H1 (cell line): ENCODE measurements at regions not wholly inside any gene's neighbourhood (a gene's known extent, or its start where the extent isn't known, plus 50 kb on each side); places are given as distances from the start of the nearest gene placed in this dataset.

ENCODE experiments used
- CTCF ChIA-PET: fragments of 300-600 bp; sonication (Branson Sonifier 250); formaldehyde crosslinking; loops from one replicate; lab custom pipeline; 2021; ENCODE audit not compliant: partially characterized antibody; lab: Charles Lee
- POLR2A ChIA-PET: fragments of 300-600 bp; sonication (Branson Sonifier 250); formaldehyde crosslinking; loops from one replicate; lab custom pipeline; 2021; ENCODE audit warnings: inconsistent platforms; ENCODE audit not compliant: partially characterized antibody; lab: Charles Lee
- DNase-seq, 2 experiments: peaks; one replicate each; pipeline versions ENCODE4 v3.0.0 to v3.0.0-alpha.2; 2010 to 2022; ENCODE audit warnings: low spot score in 2 of 2, low read depth in 1 of 2, mixed read lengths in 1 of 2
- FAIRE-seq: peaks from 2 replicates; lab custom pipeline; 2011; peaks lifted over from hg19 to GRCh38; lab: Jason Lieb, UNC
- H2AFZ ChIP-seq: 2 replicates; pipeline ENCODE4 v1.8.1; 2012; ENCODE audit warnings: low read length, inconsistent platforms
- H2AK5ac ChIP-seq: 2 replicates; pipeline ENCODE4 v1.6.1; 2013; ENCODE audit warnings: low read depth, low read length
- H2BK120ac ChIP-seq: replicated peaks from 2 replicates; pipeline ENCODE3; 2013; ENCODE audit warnings: low read depth, low read length, inconsistent platforms
- H2BK12ac ChIP-seq: 2 replicates; pipeline ENCODE4 v1.6.1; 2013; ENCODE audit warnings: low read depth, low read length
- H2BK15ac ChIP-seq: 2 replicates; pipeline ENCODE4 v1.6.1; 2013; ENCODE audit warnings: low read length
- H2BK20ac ChIP-seq: 2 replicates; pipeline ENCODE4 v1.6.1; 2013; ENCODE audit warnings: low read length
- H2BK5ac ChIP-seq: 2 replicates; pipeline ENCODE4 v1.6.1; 2013; ENCODE audit warnings: low read depth, low read length
- H3K14ac ChIP-seq: 2 replicates; pipeline ENCODE4 v1.6.1; 2013; ENCODE audit warnings: inconsistent platforms; ENCODE audit not compliant: insufficient read length
- H3K18ac ChIP-seq: 2 replicates; pipeline ENCODE4 v1.6.1; 2013; ENCODE audit warnings: low read length; ENCODE audit errors: extremely low read depth
- H3K23ac ChIP-seq: 2 replicates; pipeline ENCODE4 v1.6.1; 2013; ENCODE audit warnings: inconsistent platforms; ENCODE audit not compliant: insufficient read length
- H3K23me2 ChIP-seq: 2 replicates; pipeline ENCODE4 v1.6.1; 2013; ENCODE audit warnings: low read depth, low read length
- H3K27ac ChIP-seq: 2 replicates; pipeline ENCODE4 v1.6.1; 2011; ENCODE audit warnings: low read depth, low read length, inconsistent platforms
- H3K27me3 ChIP-seq, 4 experiments: replicated peaks in 1 of 4; 1 replicate in 1 of 4; 2 replicates in 3 of 4; pipeline versions ENCODE4 v1.6.1 to v1.8.1; 2011 to 2013; ENCODE audit warnings: low read length in 3 of 4, mild to moderate bottlenecking in 3 of 4, inconsistent platforms in 2 of 4, mixed read lengths in 2 of 4, moderate library complexity in 1 of 4; ENCODE audit not compliant: control insufficient read depth in 3 of 4, insufficient read depth in 3 of 4; ENCODE audit errors: extremely low read depth in 1 of 4
- H3K36me3 ChIP-seq, 4 experiments: 2 replicates each; pipeline versions ENCODE4 v1.6.1 to v1.8.1; 2011 to 2013; ENCODE audit warnings: mild to moderate bottlenecking in 4 of 4, low read length in 3 of 4, moderate library complexity in 2 of 4, control low read depth in 1 of 4, inconsistent platforms in 1 of 4; ENCODE audit not compliant: insufficient read depth in 4 of 4, control insufficient read depth in 2 of 4
- H3K4ac ChIP-seq: replicated peaks from 2 replicates; pipeline ENCODE3; 2013; ENCODE audit warnings: low read length, low read depth, mixed read lengths, inconsistent platforms; ENCODE audit not compliant: insufficient read length
- H3K4me1 ChIP-seq, 4 experiments: replicated peaks in 1 of 4; 1 replicate in 1 of 4; 2 replicates in 3 of 4; pipeline versions ENCODE4 v1.6.1 to v1.8.1; 2011 to 2013; ENCODE audit warnings: low read length in 3 of 4, inconsistent platforms in 2 of 4, mixed read lengths in 1 of 4; ENCODE audit not compliant: insufficient read depth in 4 of 4, control insufficient read depth in 3 of 4
- H3K4me2 ChIP-seq, 2 experiments: 2 replicates each; pipeline versions ENCODE4 v1.6.1 to v1.8.1; 2011 to 2013; ENCODE audit warnings: low read depth in 2 of 2, low read length in 2 of 2, control low read depth in 1 of 2, inconsistent platforms in 1 of 2, mild to moderate bottlenecking in 1 of 2; ENCODE audit not compliant: insufficient read depth in 1 of 2
- H3K4me3 ChIP-seq, 4 experiments: fragments of 200-600, 300-600 bp in 1 of 4; sonication (generic), shearing (Covaris generic), sonication (Bioruptor Twin) in 1 of 4; 2 replicates each; pipeline versions ENCODE4 v1.5.1 to v1.8.1; 2011 to 2016; ENCODE audit warnings: low read length in 4 of 4, low read depth in 3 of 4, control low read depth in 2 of 4, inconsistent platforms in 2 of 4, mild to moderate bottlenecking in 2 of 4, mixed read lengths in 1 of 4, moderate library complexity in 1 of 4; ENCODE audit not compliant: insufficient read depth in 2 of 4; ENCODE audit errors: extremely low read depth in 1 of 4
- H3K56ac ChIP-seq: replicated peaks from 2 replicates; pipeline ENCODE3; 2013; ENCODE audit warnings: low read depth, mild to moderate bottlenecking, mixed read lengths, low read length, inconsistent platforms; ENCODE audit not compliant: insufficient read length
- H3K79me1 ChIP-seq: 2 replicates; pipeline ENCODE4 v1.6.1; 2013; ENCODE audit warnings: low read depth, low read length, control low read depth
- H3K79me2 ChIP-seq, 2 experiments: 2 replicates each; pipeline versions ENCODE4 v1.6.1 to v1.8.1; 2012 to 2013; ENCODE audit warnings: low read length in 2 of 2, mild to moderate bottlenecking in 2 of 2, inconsistent platforms in 1 of 2; ENCODE audit not compliant: insufficient read depth in 2 of 2, control insufficient read depth in 1 of 2
- H3K9ac ChIP-seq, 4 experiments: replicated peaks in 1 of 4; 1 replicate in 1 of 4; 2 replicates in 3 of 4; pipeline versions ENCODE4 v1.6.1 to v1.8.1; 2011 to 2013; ENCODE audit warnings: low read depth in 3 of 4, low read length in 3 of 4, control low read depth in 2 of 4, mild to moderate bottlenecking in 2 of 4, moderate library complexity in 2 of 4, inconsistent platforms in 1 of 4; ENCODE audit errors: extremely low read depth in 1 of 4
- H3K9me3 ChIP-seq, 2 experiments: 2 replicates each; pipeline versions ENCODE4 v1.6.1 to v1.8.1; 2012 to 2013; ENCODE audit warnings: mild to moderate bottlenecking in 2 of 2, moderate library complexity in 2 of 2, control low read depth in 1 of 2, inconsistent platforms in 1 of 2, low read depth in 1 of 2, low read length in 1 of 2, mixed read lengths in 1 of 2; ENCODE audit not compliant: insufficient read depth in 2 of 2
- H4K20me1 ChIP-seq, 2 experiments: replicated peaks in 1 of 2; 2 replicates each; pipeline versions ENCODE3 to v1.8.1; 2011 to 2013; ENCODE audit warnings: inconsistent platforms in 2 of 2, low read length in 2 of 2, mild to moderate bottlenecking in 1 of 2; ENCODE audit not compliant: insufficient read depth in 2 of 2, control insufficient read depth in 1 of 2
- H4K5ac ChIP-seq: 2 replicates; pipeline ENCODE4 v1.6.1; 2013; ENCODE audit warnings: low read length, low read depth, mixed read lengths, inconsistent platforms; ENCODE audit not compliant: insufficient read length
- H4K8ac ChIP-seq: 2 replicates; pipeline ENCODE4 v1.8.0; 2013; ENCODE audit warnings: mild to moderate bottlenecking, moderate library complexity, low read length, inconsistent platforms; ENCODE audit not compliant: insufficient read depth; ENCODE audit errors: extremely low read depth
- H4K91ac ChIP-seq: replicated peaks from 2 replicates; pipeline ENCODE3; 2013; ENCODE audit warnings: low read length, mixed read lengths, inconsistent platforms; ENCODE audit not compliant: insufficient read length
- BACH1 ChIP-seq: IDR thresholded peaks from 2 replicates; pipeline ENCODE4 v1.6.1; 2012; ENCODE audit warnings: low read length, improper control_type of control experiment
- BRCA1 ChIP-seq: IDR thresholded peaks from 2 replicates; pipeline ENCODE4 v1.6.1; 2012; ENCODE audit warnings: low read depth, low read length, improper control_type of control experiment
- EGR1 ChIP-seq: IDR thresholded peaks from 2 replicates; pipeline ENCODE4 v1.6.1; 2011; ENCODE audit warnings: low read depth, low read length, borderline replicate concordance
- KDM1A ChIP-seq: fragments of 200-600, 300-600 bp; sonication (generic); IDR thresholded peaks from 2 replicates; pipeline ENCODE4 v1.7.1; 2016; ENCODE audit warnings: mild to moderate bottlenecking, low read length, borderline replicate concordance
- NRF1 ChIP-seq: IDR thresholded peaks from 2 replicates; pipeline ENCODE4 v1.6.1; 2011; ENCODE audit warnings: mild to moderate bottlenecking, low read depth, low read length, improper control_type of control experiment
- POU5F1 ChIP-seq: IDR thresholded peaks from 2 replicates; pipeline ENCODE4 v1.6.1; 2011; ENCODE audit warnings: low read depth, mild to moderate bottlenecking, low read length, moderate library complexity
- RNF2 ChIP-seq: fragments of 200-900, 300-1000 bp; sonication (generic); IDR thresholded peaks from 2 replicates; pipeline ENCODE4 v1.7.1; 2016; ENCODE audit warnings: borderline replicate concordance, low read depth, mild to moderate bottlenecking, antibody characterized with exemption, low read length; ENCODE audit not compliant: poor library complexity, severe bottlenecking; ENCODE audit errors: missing control alignments
- SP2 ChIP-seq: IDR thresholded peaks from 2 replicates; pipeline ENCODE4 v1.6.1; 2012; ENCODE audit warnings: mild to moderate bottlenecking, low read length, inconsistent platforms
- SP4 ChIP-seq: IDR thresholded peaks from 2 replicates; pipeline ENCODE4 v1.6.1; 2012; ENCODE audit warnings: low read length, inconsistent platforms
- TAF7 ChIP-seq: optimal IDR thresholded peaks from 2 replicates; pipeline ENCODE3; 2011; ENCODE audit warnings: low read depth, mild to moderate bottlenecking, inconsistent platforms, low read length, moderate library complexity, borderline replicate concordance
- WGBS, 2 experiments: shearing (Covaris generic) in 1 of 2; methylation state at CpG; one replicate each; pipeline versions ENCODE4 v1.1.6 to v1.1.7; 2013 to 2015; ENCODE audit warnings: low lambda C conversion rate in 2 of 2, mixed read lengths in 2 of 2, inconsistent platforms in 1 of 2, low coverage in 1 of 2, missing lambda C conversion rate in 1 of 2; ENCODE audit not compliant: insufficient replicate concordance in 2 of 2, insufficient coverage in 1 of 2, insufficient read length in 1 of 2; ENCODE audit errors: extremely low coverage in 1 of 2, missing lambda C conversion rate in 1 of 2; 5-methylcytosine and 5-hydroxymethylcytosine counted together
- TF ChIP-seq, protein P1 (sequence below), 3 experiments: IDR thresholded peaks; 1 replicate in 2 of 3; 2 replicates in 1 of 3; pipeline versions ENCODE4 v1.5.1 to v1.6.1; 2011; ENCODE audit warnings: low read length in 3 of 3, mild to moderate bottlenecking in 3 of 3, inconsistent platforms in 2 of 3, low read depth in 1 of 3, moderate library complexity in 1 of 3; ENCODE audit not compliant: insufficient read depth in 1 of 3; ENCODE audit errors: control extremely low read depth in 1 of 3

GRCh38 chr9:75636427-75637045, 253.9 kb upstream of the PCSK5 start:
- no peaks in the 10 kb centered on the region for H3K23me2 ChIP-seq
- no peak overlapping the region for H3K23ac ChIP-seq
- H2AFZ ChIP-seq = no peak overlapping the region
- FAIRE-seq (no peak), DNase-seq (no peak)
- H3K36me3 ChIP-seq = no peaks in the 10 kb centered on the region
- H2BK15ac ChIP-seq = no peak overlapping the region
- H3K14ac ChIP-seq = no peak overlapping the region
- H3K18ac ChIP-seq = no peak overlapping the region
- no peak overlapping the region for H2BK5ac ChIP-seq
- H3K9me3 ChIP-seq = no peaks in the 10 kb centered on the region
- no peaks in the 10 kb centered on the region for H4K20me1 ChIP-seq
- no peak overlapping the region for H3K4me3 ChIP-seq
- H2AK5ac ChIP-seq = no peak overlapping the region
- no peak overlapping the region for H4K5ac ChIP-seq
- no peak overlapping the region for H2BK12ac ChIP-seq
- ChIA-PET POLR2A (no interaction called here), CTCF (interaction anchor here (1.0 kb wide), 2 partner anchors 9 to 219 kb away, joined by 3 read pairs; no protein-coding TSS in a partner anchor)
- H3K27ac ChIP-seq = no peak overlapping the region
- no peaks in the 10 kb centered on the region for H3K27me3 ChIP-seq
- no peak overlapping the region for H2BK20ac ChIP-seq
- no peaks in the 10 kb centered on the region for H3K79me1 ChIP-seq
- no peak overlapping the region for H4K91ac ChIP-seq
- H3K4ac ChIP-seq = no peak overlapping the region
- H3K79me2 ChIP-seq = no peaks in the 10 kb centered on the region
- peaks cover 0 to 4% (median 0%) of the 10 kb centered on the region in 4 experiments; a peak in 2 of 7 replicates for H3K4me1 ChIP-seq
- H3K9ac ChIP-seq = no peak overlapping the region
- no peak overlapping the region for H3K56ac ChIP-seq
- WGBS, 2 experiments = 78% methylated on average over 4 of the region's 4 CpGs; no CpG with 5 or more reads in 1 of the 2 experiments
- no peak overlapping the region for H4K8ac ChIP-seq
- no peak overlapping the region for H3K4me2 ChIP-seq
- no peak overlapping the region for H2BK120ac ChIP-seq
- TF ChIP-seq BACH1 (no peak), SP4 (no peak), KDM1A (no peak), NRF1 (no peak), POU5F1 (no peak), SP2 (no peak), EGR1 (no peak), BRCA1 (no peak), TAF7 (no peak), RNF2 (no peak)
- TF ChIP-seq, protein P1, sequence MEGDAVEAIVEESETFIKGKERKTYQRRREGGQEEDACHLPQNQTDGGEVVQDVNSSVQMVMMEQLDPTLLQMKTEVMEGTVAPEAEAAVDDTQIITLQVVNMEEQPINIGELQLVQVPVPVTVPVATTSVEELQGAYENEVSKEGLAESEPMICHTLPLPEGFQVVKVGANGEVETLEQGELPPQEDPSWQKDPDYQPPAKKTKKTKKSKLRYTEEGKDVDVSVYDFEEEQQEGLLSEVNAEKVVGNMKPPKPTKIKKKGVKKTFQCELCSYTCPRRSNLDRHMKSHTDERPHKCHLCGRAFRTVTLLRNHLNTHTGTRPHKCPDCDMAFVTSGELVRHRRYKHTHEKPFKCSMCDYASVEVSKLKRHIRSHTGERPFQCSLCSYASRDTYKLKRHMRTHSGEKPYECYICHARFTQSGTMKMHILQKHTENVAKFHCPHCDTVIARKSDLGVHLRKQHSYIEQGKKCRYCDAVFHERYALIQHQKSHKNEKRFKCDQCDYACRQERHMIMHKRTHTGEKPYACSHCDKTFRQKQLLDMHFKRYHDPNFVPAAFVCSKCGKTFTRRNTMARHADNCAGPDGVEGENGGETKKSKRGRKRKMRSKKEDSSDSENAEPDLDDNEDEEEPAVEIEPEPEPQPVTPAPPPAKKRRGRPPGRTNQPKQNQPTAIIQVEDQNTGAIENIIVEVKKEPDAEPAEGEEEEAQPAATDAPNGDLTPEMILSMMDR (IDR thresholded peaks at IDR 0.05; ENCODE audit: control extremely low read depth in 1 of 3, insufficient read depth in 1 of 3, low read depth in 1 of 3, low read length in 3 of 3) = no peak
